ENCODE measurements at regions not wholly inside any gene's neighbourhood (a gene's known extent, or its start where the extent isn't known, plus 50 kb on each side); places are given as distances from the start of the nearest gene placed in this dataset.

GRCh38 chr10:21417172-21417712, 108.2 kb downstream of the SKIDA1 start:
- Histone ChIP-seq H3K27me3 (ENCODE audit: control insufficient read depth in 2 of 2, insufficient read depth in 1 of 2, low read length in 1 of 2) (no peaks in the 10 kb centered on the region), H3K27ac (ENCODE audit: low read depth in 1 of 2, low read length in 1 of 2) (no peak overlapping the region), H3K36me3 (ENCODE audit: control insufficient read depth in 2 of 2, insufficient read depth in 2 of 2, low read length in 1 of 2) (no peaks in the 10 kb centered on the region), H3K4me1 (ENCODE audit: control insufficient read depth in 2 of 2, insufficient read depth in 2 of 2, low read length in 2 of 2) (no peaks in the 10 kb centered on the region), H3K4me3 (ENCODE audit: low read length in 2 of 2) (no peak overlapping the region), H3K9me3 (ENCODE audit: control insufficient read depth in 2 of 2, insufficient read depth in 1 of 2, low read length in 1 of 2) (no peaks in the 10 kb centered on the region)
- DNase-seq (ENCODE audit: low read depth in 6 of 9, low spot score in 9 of 9), result no peak
- 90% methylated on average over 6 of the region's 6 CpGs for WGBS

GRCh38 chr10:21413680-21414079, 111.8 kb downstream of the SKIDA1 start:
- Histone ChIP-seq H3K9me3 (ENCODE audit: control insufficient read depth in 2 of 2, insufficient read depth in 1 of 2, low read length in 1 of 2) (no peaks in the 10 kb centered on the region), H3K36me3 (ENCODE audit: control insufficient read depth in 2 of 2, insufficient read depth in 2 of 2, low read length in 1 of 2) (no peaks in the 10 kb centered on the region), H3K4me3 (ENCODE audit: low read length in 2 of 2) (no peak overlapping the region), H3K4me1 (ENCODE audit: control insufficient read depth in 2 of 2, insufficient read depth in 2 of 2, low read length in 2 of 2) (no peaks in the 10 kb centered on the region), H3K27ac (ENCODE audit: low read depth in 1 of 2, low read length in 1 of 2) (no peak overlapping the region), H3K27me3 (ENCODE audit: control insufficient read depth in 2 of 2, insufficient read depth in 1 of 2, low read length in 1 of 2) (no peaks in the 10 kb centered on the region)
- WGBS, result 81% methylated on average over 2 of the region's 2 CpGs
- DNase-seq (ENCODE audit: low read depth in 6 of 9, low spot score in 9 of 9), result no peak

- Histone ChIP-seq H3K36me3 (ENCODE audit: control insufficient read depth in 2 of 2, insufficient read depth in 2 of 2, low read length in 1 of 2) (no peaks in the 10 kb centered on the region), H3K4me1 (ENCODE audit: control insufficient read depth in 2 of 2, insufficient read depth in 2 of 2, low read length in 2 of 2) (no peaks in the 10 kb centered on the region), H3K27ac (ENCODE audit: low read depth in 1 of 2, low read length in 1 of 2) (no peak overlapping the region), H3K4me3 (ENCODE audit: low read length in 2 of 2) (no peak overlapping the region), H3K27me3 (ENCODE audit: control insufficient read depth in 2 of 2, insufficient read depth in 1 of 2, low read length in 1 of 2) (no peaks in the 10 kb centered on the region), H3K9me3 (ENCODE audit: control insufficient read depth in 2 of 2, insufficient read depth in 1 of 2, low read length in 1 of 2) (no peaks in the 10 kb centered on the region)
- DNase-seq (ENCODE audit: low read depth in 6 of 9, low spot score in 9 of 9), result no peak
- WGBS, result 96% methylated on average over 6 of the region's 6 CpGs
Observed at GRCh38 chr10:21413268-21413667, 112.2 kb downstream of the SKIDA1 start.

- Histone ChIP-seq H3K27me3 (ENCODE audit: control insufficient read depth in 2 of 2, insufficient read depth in 1 of 2, low read length in 1 of 2) (no peaks in the 10 kb centered on the region), H3K9me3 (ENCODE audit: control insufficient read depth in 2 of 2, insufficient read depth in 1 of 2, low read length in 1 of 2) (no peaks in the 10 kb centered on the region), H3K4me1 (ENCODE audit: control insufficient read depth in 2 of 2, insufficient read depth in 2 of 2, low read length in 2 of 2) (no peaks in the 10 kb centered on the region), H3K27ac (ENCODE audit: low read depth in 1 of 2, low read length in 1 of 2) (no peak overlapping the region), H3K36me3 (ENCODE audit: control insufficient read depth in 2 of 2, insufficient read depth in 2 of 2, low read length in 1 of 2) (no peaks in the 10 kb centered on the region), H3K4me3 (ENCODE audit: low read length in 2 of 2) (no peak overlapping the region)
- DNase-seq (ENCODE audit: low read depth in 6 of 9, low spot score in 9 of 9), result peak in 3 of 9 donors; percentile 3 to 50 (median 14)
- 67% methylated on average over 7 of the region's 7 CpGs for WGBS
Observed at GRCh38 chr10:21406595-21407193, 118.8 kb downstream of the SKIDA1 start.

- Histone ChIP-seq H3K36me3 (ENCODE audit: control insufficient read depth in 2 of 2, insufficient read depth in 2 of 2, low read length in 1 of 2) (no peaks in the 10 kb centered on the region), H3K27ac (ENCODE audit: low read depth in 1 of 2, low read length in 1 of 2) (no peak overlapping the region), H3K27me3 (ENCODE audit: control insufficient read depth in 2 of 2, insufficient read depth in 1 of 2, low read length in 1 of 2) (no peaks in the 10 kb centered on the region), H3K9me3 (ENCODE audit: control insufficient read depth in 2 of 2, insufficient read depth in 1 of 2, low read length in 1 of 2) (no peaks in the 10 kb centered on the region), H3K4me1 (ENCODE audit: control insufficient read depth in 2 of 2, insufficient read depth in 2 of 2, low read length in 2 of 2) (no peaks in the 10 kb centered on the region), H3K4me3 (ENCODE audit: low read length in 2 of 2) (no peak overlapping the region)
- 97% methylated on average over 8 of the region's 8 CpGs for WGBS
- DNase-seq (ENCODE audit: low read depth in 6 of 9, low spot score in 9 of 9), result no peak
Observed at GRCh38 chr10:21405981-21406380, 119.5 kb downstream of the SKIDA1 start.

- Histone ChIP-seq H3K27ac (ENCODE audit: low read depth in 1 of 2, low read length in 1 of 2) (no peak overlapping the region), H3K36me3 (ENCODE audit: control insufficient read depth in 2 of 2, insufficient read depth in 2 of 2, low read length in 1 of 2) (no peaks in the 10 kb centered on the region), H3K9me3 (ENCODE audit: control insufficient read depth in 2 of 2, insufficient read depth in 1 of 2, low read length in 1 of 2) (no peaks in the 10 kb centered on the region), H3K4me3 (ENCODE audit: low read length in 2 of 2) (no peak overlapping the region), H3K4me1 (ENCODE audit: control insufficient read depth in 2 of 2, insufficient read depth in 2 of 2, low read length in 2 of 2) (no peaks in the 10 kb centered on the region), H3K27me3 (ENCODE audit: control insufficient read depth in 2 of 2, insufficient read depth in 1 of 2, low read length in 1 of 2) (no peaks in the 10 kb centered on the region)
- no peak for DNase-seq (ENCODE audit: low read depth in 6 of 9, low spot score in 9 of 9)
- 95% methylated on average over 8 of the region's 8 CpGs for WGBS
Observed at GRCh38 chr10:21403256-21404015, 122.0 kb downstream of the SKIDA1 start.

GRCh38 chr10:21402606-21403083, 122.8 kb downstream of the SKIDA1 start:
- H3K36me3 ChIP-seq (ENCODE audit: control insufficient read depth in 2 of 2, insufficient read depth in 2 of 2, low read length in 1 of 2), result no peaks in the 10 kb centered on the region
- no peaks in the 10 kb centered on the region for H3K9me3 ChIP-seq (ENCODE audit: control insufficient read depth in 2 of 2, insufficient read depth in 1 of 2, low read length in 1 of 2)
- DNase-seq (ENCODE audit: low read depth in 6 of 9, low spot score in 9 of 9), result no peak
- H3K27me3 ChIP-seq (ENCODE audit: control insufficient read depth in 2 of 2, insufficient read depth in 1 of 2, low read length in 1 of 2), result no peaks in the 10 kb centered on the region
- H3K4me3 ChIP-seq (ENCODE audit: low read length in 2 of 2), result no peak overlapping the region
- no peaks in the 10 kb centered on the region for H3K4me1 ChIP-seq (ENCODE audit: control insufficient read depth in 2 of 2, insufficient read depth in 2 of 2, low read length in 2 of 2)
- H3K27ac ChIP-seq (ENCODE audit: low read depth in 1 of 2, low read length in 1 of 2), result no peak overlapping the region
- WGBS, result 89% methylated on average over 4 of the region's 4 CpGs

- WGBS, result 98% methylated on average over 2 of the region's 2 CpGs
- no peak overlapping the region for H3K27ac ChIP-seq (ENCODE audit: low read depth in 1 of 2, low read length in 1 of 2)
- no peaks in the 10 kb centered on the region for H3K27me3 ChIP-seq (ENCODE audit: control insufficient read depth in 2 of 2, insufficient read depth in 1 of 2, low read length in 1 of 2)
- H3K36me3 ChIP-seq (ENCODE audit: control insufficient read depth in 2 of 2, insufficient read depth in 2 of 2, low read length in 1 of 2), result no peaks in the 10 kb centered on the region
- H3K4me1 ChIP-seq (ENCODE audit: control insufficient read depth in 2 of 2, insufficient read depth in 2 of 2, low read length in 2 of 2), result no peaks in the 10 kb centered on the region
- no peak for DNase-seq (ENCODE audit: low read depth in 6 of 9, low spot score in 9 of 9)
- H3K9me3 ChIP-seq (ENCODE audit: control insufficient read depth in 2 of 2, insufficient read depth in 1 of 2, low read length in 1 of 2), result no peaks in the 10 kb centered on the region
- no peak overlapping the region for H3K4me3 ChIP-seq (ENCODE audit: low read length in 2 of 2)
Observed at GRCh38 chr10:21401196-21401595, 124.3 kb downstream of the SKIDA1 start.

- H3K27ac ChIP-seq (ENCODE audit: low read depth in 1 of 2, low read length in 1 of 2), result no peak overlapping the region
- H3K4me3 ChIP-seq (ENCODE audit: low read length in 2 of 2), result no peak overlapping the region
- H3K9me3 ChIP-seq (ENCODE audit: control insufficient read depth in 2 of 2, insufficient read depth in 1 of 2, low read length in 1 of 2), result no peaks in the 10 kb centered on the region
- no peaks in the 10 kb centered on the region for H3K4me1 ChIP-seq (ENCODE audit: control insufficient read depth in 2 of 2, insufficient read depth in 2 of 2, low read length in 2 of 2)
- no peaks in the 10 kb centered on the region for H3K27me3 ChIP-seq (ENCODE audit: control insufficient read depth in 2 of 2, insufficient read depth in 1 of 2, low read length in 1 of 2)
- no peak for DNase-seq (ENCODE audit: low read depth in 6 of 9, low spot score in 9 of 9)
- WGBS, result 66% methylated on average over 6 of the region's 6 CpGs
- H3K36me3 ChIP-seq (ENCODE audit: control insufficient read depth in 2 of 2, insufficient read depth in 2 of 2, low read length in 1 of 2), result no peaks in the 10 kb centered on the region
Observed at GRCh38 chr10:21399392-21400035, 126.0 kb downstream of the SKIDA1 start.

Measured in thymus (tissue), 11 donors.